ENCODE measurements at regions not wholly inside any gene's neighbourhood (a gene's known extent, or its start where the extent isn't known, plus 50 kb on each side); places are given as distances from the start of the nearest gene placed in this dataset.

GRCh38 chr7:21020667-21021066 lies 234.0 kb upstream of the SP8 start:
- DNase-seq (no peak), ATAC-seq (no peak)
- intact Hi-C loops (cut with micrococcal nuclease): no loop called here

- intact Hi-C loops (cut with micrococcal nuclease): no loop called here
- no peak for DNase-seq
Observed at GRCh38 chr7:21023841-21024484, 237.3 kb upstream of the SP8 start.

GRCh38 chr7:21024485-21024867 lies 237.8 kb upstream of the SP8 start:
- intact Hi-C loops (cut with micrococcal nuclease): no loop called here
- ATAC-seq (no peak), DNase-seq (no peak)

More at GRCh38 chr7:21023841-21024484, 237.3 kb upstream of the SP8 start:
- no peak for ATAC-seq

GRCh38 chr7:21028186-21028585 lies 241.5 kb upstream of the SP8 start:
- intact Hi-C loops (cut with micrococcal nuclease): no loop called here
- DNase-seq (no peak), ATAC-seq (no peak)

GRCh38 chr7:21028599-21028998 lies 241.9 kb upstream of the SP8 start:
- ATAC-seq: no peak
- intact Hi-C loops (cut with micrococcal nuclease): no loop called here
- DNase-seq: no peak

- ATAC-seq: no peak
Observed at GRCh38 chr7:21029006-21029405, 242.3 kb upstream of the SP8 start.

GRCh38 chr7:21030237-21030871 lies 243.7 kb upstream of the SP8 start:
- DNase-seq (no peak), ATAC-seq (no peak)
- intact Hi-C loops (cut with micrococcal nuclease): no loop called here

More at GRCh38 chr7:21029006-21029405, 242.3 kb upstream of the SP8 start:
- intact Hi-C loops (cut with micrococcal nuclease): no loop called here
- no peak for DNase-seq

- no peak for DNase-seq
- intact Hi-C loops (cut with micrococcal nuclease): no loop called here
- ATAC-seq: no peak
Observed at GRCh38 chr7:21041252-21041651, 254.6 kb upstream of the SP8 start.

GRCh38 chr7:21041666-21042065 lies 255.0 kb upstream of the SP8 start:
- ATAC-seq (no peak), DNase-seq (no peak)
- intact Hi-C loops (cut with micrococcal nuclease): no loop called here

GRCh38 chr7:21044384-21044783 lies 257.7 kb upstream of the SP8 start:
- DNase-seq (no peak), ATAC-seq (no peak)
- intact Hi-C loops (cut with micrococcal nuclease): no loop called here

- no peak for DNase-seq
- intact Hi-C loops (cut with micrococcal nuclease): no loop called here
- no peak for ATAC-seq
Observed at GRCh38 chr7:21044913-21045568, 258.4 kb upstream of the SP8 start.

GRCh38 chr7:21051865-21052264 lies 265.2 kb upstream of the SP8 start:
- DNase-seq (no peak), ATAC-seq (no peak)
- intact Hi-C loops (cut with micrococcal nuclease): no loop called here

GRCh38 chr7:21054427-21055112 lies 267.9 kb upstream of the SP8 start:
- ATAC-seq (no peak), DNase-seq (no peak)
- intact Hi-C loops (cut with micrococcal nuclease): no loop called here

GRCh38 chr7:21059069-21059468 lies 272.4 kb upstream of the SP8 start:
- intact Hi-C loops (cut with micrococcal nuclease): no loop called here
- ATAC-seq (no peak), DNase-seq (no peak)

GRCh38 chr7:21063106-21063505 lies 276.4 kb upstream of the SP8 start:
- intact Hi-C loops (cut with micrococcal nuclease): no loop called here
- DNase-seq: no peak
- no peak for ATAC-seq

GRCh38 chr7:21064698-21065648 lies 278.3 kb upstream of the SP8 start:
- ATAC-seq: no peak
- no peak for DNase-seq
- intact Hi-C loops (cut with micrococcal nuclease): no loop called here

GRCh38 chr7:21066221-21066620 lies 279.5 kb upstream of the SP8 start:
- ATAC-seq (no peak), DNase-seq (no peak)
- intact Hi-C loops (cut with micrococcal nuclease): no loop called here

- intact Hi-C loops (cut with micrococcal nuclease): no loop called here
- no peak for DNase-seq
- ATAC-seq: no peak
Observed at GRCh38 chr7:21067216-21067615, 280.5 kb upstream of the SP8 start.

- ATAC-seq: no peak
- intact Hi-C loops (cut with micrococcal nuclease): no loop called here
- DNase-seq: no peak
Observed at GRCh38 chr7:21070571-21071090, 283.9 kb upstream of the SP8 start.
